ENCODE measurements at regions not wholly inside any gene's neighbourhood (a gene's known extent, or its start where the extent isn't known, plus 50 kb on each side); places are given as distances from the start of the nearest gene placed in this dataset.

DNA sequence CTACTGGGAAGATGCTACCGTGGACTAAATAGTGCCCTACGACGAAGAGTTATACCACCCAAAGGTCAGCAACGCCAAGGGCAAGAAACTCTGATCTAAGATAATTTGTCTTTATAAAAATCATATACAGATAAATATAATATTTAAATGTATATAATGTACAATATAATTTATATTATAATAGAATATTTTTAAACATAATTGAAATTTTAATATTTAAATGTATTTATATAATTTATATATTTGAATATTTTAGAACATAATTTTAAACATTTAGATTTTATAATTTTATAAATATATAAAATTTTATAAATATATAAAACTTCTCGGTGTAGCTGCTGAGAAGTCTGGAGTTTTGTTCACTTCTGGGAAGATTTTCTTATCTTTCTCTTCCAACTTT lies 209.2 kb downstream of the FOXL1 start:
- Histone ChIP-seq H3K4me3 (ENCODE audit: low read length) (no peak overlapping the region), H3K9ac (ENCODE audit: low read length) (no peak overlapping the region), H3F3A (ENCODE audit: insufficient read depth, low read length) (no peaks in the 10 kb centered on the region), H3K27ac (ENCODE audit: low read length) (no peak overlapping the region), H4K20me1 (ENCODE audit: insufficient read depth, low read length) (no peaks in the 10 kb centered on the region), H3K27me3 (replicated peaks; ENCODE audit: insufficient read depth, low read length) (peaks cover 61% of the 10 kb centered on the region), H2AFZ (ENCODE audit: low read length) (no peak overlapping the region), H3K4me2 (ENCODE audit: low read depth, low read length) (no peak overlapping the region), H3K9me2 (replicated peaks; ENCODE audit: insufficient read depth, low read length) (no peaks in the 10 kb centered on the region), H3K36me3 (replicated peaks; ENCODE audit: insufficient read depth, low read length) (no peaks in the 10 kb centered on the region), H3K79me2 (ENCODE audit: low read length) (no peaks in the 10 kb centered on the region), H3K4me1 (ENCODE audit: low read length) (no peaks in the 10 kb centered on the region), H3K9me3 (replicated peaks; ENCODE audit: insufficient read depth, low read length) (no peaks in the 10 kb centered on the region)
- TF ChIP-seq EZH2phosphoT487 (IDR thresholded peaks at IDR 0.05; ENCODE audit: low read length) (no peak), EZH2 (optimal IDR thresholded peaks at IDR 0.05; ENCODE audit: low read depth, low read length) (no peak)
- TF ChIP-seq, protein P1, sequence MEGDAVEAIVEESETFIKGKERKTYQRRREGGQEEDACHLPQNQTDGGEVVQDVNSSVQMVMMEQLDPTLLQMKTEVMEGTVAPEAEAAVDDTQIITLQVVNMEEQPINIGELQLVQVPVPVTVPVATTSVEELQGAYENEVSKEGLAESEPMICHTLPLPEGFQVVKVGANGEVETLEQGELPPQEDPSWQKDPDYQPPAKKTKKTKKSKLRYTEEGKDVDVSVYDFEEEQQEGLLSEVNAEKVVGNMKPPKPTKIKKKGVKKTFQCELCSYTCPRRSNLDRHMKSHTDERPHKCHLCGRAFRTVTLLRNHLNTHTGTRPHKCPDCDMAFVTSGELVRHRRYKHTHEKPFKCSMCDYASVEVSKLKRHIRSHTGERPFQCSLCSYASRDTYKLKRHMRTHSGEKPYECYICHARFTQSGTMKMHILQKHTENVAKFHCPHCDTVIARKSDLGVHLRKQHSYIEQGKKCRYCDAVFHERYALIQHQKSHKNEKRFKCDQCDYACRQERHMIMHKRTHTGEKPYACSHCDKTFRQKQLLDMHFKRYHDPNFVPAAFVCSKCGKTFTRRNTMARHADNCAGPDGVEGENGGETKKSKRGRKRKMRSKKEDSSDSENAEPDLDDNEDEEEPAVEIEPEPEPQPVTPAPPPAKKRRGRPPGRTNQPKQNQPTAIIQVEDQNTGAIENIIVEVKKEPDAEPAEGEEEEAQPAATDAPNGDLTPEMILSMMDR (IDR thresholded peaks at IDR 0.05; ENCODE audit: low read length): no peak
- DNase-seq: no peak

DNA sequence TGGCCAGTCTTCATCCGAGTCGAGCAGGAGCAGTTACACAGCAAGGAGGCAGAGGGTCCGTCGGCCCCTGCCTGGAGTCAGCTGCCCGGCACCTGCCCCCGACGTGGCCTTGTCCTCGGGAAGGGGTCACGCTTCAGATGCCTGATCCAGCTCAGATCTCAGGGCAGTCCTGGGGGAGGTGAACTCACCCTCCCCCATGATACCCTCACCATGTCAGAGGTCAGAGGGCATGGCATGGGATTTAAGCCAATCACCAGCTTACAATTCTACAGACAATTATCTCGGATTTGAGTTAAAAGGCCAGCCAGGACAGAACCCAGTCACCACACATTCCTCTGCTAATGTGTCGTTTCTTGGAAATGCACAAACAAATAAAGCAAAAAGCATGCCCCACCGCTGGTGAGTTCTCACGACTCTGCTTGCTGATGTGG lies 211.3 kb downstream of the FOXL1 start:
- Histone ChIP-seq H3F3A (ENCODE audit: insufficient read depth, low read length) (no peaks in the 10 kb centered on the region), H3K36me3 (replicated peaks; ENCODE audit: insufficient read depth, low read length) (no peaks in the 10 kb centered on the region), H3K4me3 (ENCODE audit: low read length) (no peak overlapping the region), H4K20me1 (ENCODE audit: insufficient read depth, low read length) (no peaks in the 10 kb centered on the region), H3K27ac (ENCODE audit: low read length) (no peak overlapping the region), H2AFZ (ENCODE audit: low read length) (no peak overlapping the region), H3K4me1 (ENCODE audit: low read length) (no peaks in the 10 kb centered on the region), H3K79me2 (ENCODE audit: low read length) (no peaks in the 10 kb centered on the region), H3K9me3 (replicated peaks; ENCODE audit: insufficient read depth, low read length) (no peaks in the 10 kb centered on the region), H3K27me3 (replicated peaks; ENCODE audit: insufficient read depth, low read length) (peaks cover 70% of the 10 kb centered on the region), H3K9me2 (replicated peaks; ENCODE audit: insufficient read depth, low read length) (no peaks in the 10 kb centered on the region), H3K9ac (ENCODE audit: low read length) (no peak overlapping the region), H3K4me2 (ENCODE audit: low read depth, low read length) (no peak overlapping the region)
- no peak for DNase-seq
- TF ChIP-seq, protein P1 (IDR thresholded peaks at IDR 0.05; ENCODE audit: low read length): no peak
- TF ChIP-seq EZH2 (optimal IDR thresholded peaks at IDR 0.05; ENCODE audit: low read depth, low read length): no peak
- TF ChIP-seq EZH2phosphoT487 (IDR thresholded peaks at IDR 0.05; ENCODE audit: low read length): no peak

DNA sequence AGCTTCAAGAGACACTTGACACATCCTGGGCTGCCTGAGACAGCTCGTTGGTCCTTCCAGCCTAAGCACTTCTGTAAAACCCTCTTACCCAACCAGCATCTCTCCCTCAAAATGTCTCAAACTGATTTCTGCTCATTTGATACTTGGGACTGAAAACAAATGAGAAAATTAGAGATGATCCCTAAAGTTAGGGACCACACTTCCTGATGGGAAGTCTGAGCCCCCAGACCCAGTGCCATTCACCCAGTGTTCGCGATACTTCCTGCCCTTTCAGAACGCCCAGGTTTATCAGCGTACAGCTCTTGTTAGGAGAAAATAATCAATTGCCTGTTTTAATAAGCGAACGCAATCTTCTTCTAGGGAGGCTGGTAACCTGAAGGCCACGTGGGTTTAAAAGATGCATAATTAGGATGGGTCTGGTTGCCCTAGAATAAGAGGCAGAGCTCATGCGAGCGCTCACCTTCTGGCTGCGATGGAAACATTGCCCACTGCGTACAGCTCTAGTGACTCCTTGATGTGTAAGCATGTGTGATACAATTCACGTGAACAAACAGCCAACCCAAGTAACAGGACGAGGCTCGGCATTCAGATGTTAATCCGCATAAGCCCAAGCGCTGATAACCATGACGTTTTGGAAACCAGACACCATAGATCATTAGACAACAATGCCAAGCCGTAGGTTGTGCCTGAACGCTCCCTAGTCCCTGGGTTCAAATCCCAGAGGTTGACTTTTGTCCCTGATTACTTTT lies 213.1 kb downstream of the FOXL1 start:
- no peak overlapping the region for H2AFZ ChIP-seq (ENCODE audit: low read length)
- H3K9ac ChIP-seq (ENCODE audit: low read length): no peak overlapping the region
- no peaks in the 10 kb centered on the region for H3K9me2 ChIP-seq (replicated peaks; ENCODE audit: insufficient read depth, low read length)
- no peak overlapping the region for H3K4me2 ChIP-seq (ENCODE audit: low read depth, low read length)
- peaks cover 59% of the 10 kb centered on the region for H3K27me3 ChIP-seq (replicated peaks; ENCODE audit: insufficient read depth, low read length)
- no peak overlapping the region for H3K27ac ChIP-seq (ENCODE audit: low read length)
- H3K4me1 ChIP-seq (ENCODE audit: low read length): no peaks in the 10 kb centered on the region
- no peak overlapping the region for H3K4me3 ChIP-seq (ENCODE audit: low read length)
- no peaks in the 10 kb centered on the region for H3F3A ChIP-seq (ENCODE audit: insufficient read depth, low read length)
- DNase-seq: no peak
- no peaks in the 10 kb centered on the region for H4K20me1 ChIP-seq (ENCODE audit: insufficient read depth, low read length)
- no peaks in the 10 kb centered on the region for H3K36me3 ChIP-seq (replicated peaks; ENCODE audit: insufficient read depth, low read length)
- TF ChIP-seq EZH2phosphoT487 (IDR thresholded peaks at IDR 0.05; ENCODE audit: low read length) (no peak), EZH2 (optimal IDR thresholded peaks at IDR 0.05; ENCODE audit: low read depth, low read length) (no peak)
- TF ChIP-seq, protein P1 (IDR thresholded peaks at IDR 0.05; ENCODE audit: low read length): no peak
- no peaks in the 10 kb centered on the region for H3K9me3 ChIP-seq (replicated peaks; ENCODE audit: insufficient read depth, low read length)
- H3K79me2 ChIP-seq (ENCODE audit: low read length): no peaks in the 10 kb centered on the region
